ENCODE measurements at regions not wholly inside any gene's neighbourhood (a gene's known extent, or its start where the extent isn't known, plus 50 kb on each side); places are given as distances from the start of the nearest gene placed in this dataset.

- ATAC-seq (no peak), FAIRE-seq (no peak), DNase-seq (ENCODE audit: low read depth in 1 of 2, low spot score in 1 of 2) (no peak)
- 52% methylated on average over 14 of the region's 14 CpGs for WGBS (ENCODE audit: missing lambda C conversion rate)
- ChIA-PET CTCF (interaction anchor here (0.8 to 1.0 kb wide), 2 partner anchors 32 to 605 kb away, joined by 3 read pairs; no protein-coding TSS in a partner anchor), POLR2A (no interaction called here)
- no peak overlapping the region for H3K4me3 ChIP-seq
- H3K27ac ChIP-seq, result no peak overlapping the region
- TF ChIP-seq FOSB (CRISPR knock-in tag; IDR thresholded peaks at IDR 0.05) (no peak), RAD21 (conservative IDR thresholded peaks at IDR 0.05 in 1 of 2, IDR thresholded peaks at IDR 0.05 in 1 of 2) (no peak), RARB (CRISPR knock-in tag; IDR thresholded peaks at IDR 0.05) (no peak), HOXB13 (CRISPR knock-in tag; IDR thresholded peaks at IDR 0.05; ENCODE audit: low read depth) (no peak), BHLHE40 (IDR thresholded peaks at IDR 0.05; ENCODE audit: low read depth, low read length) (no peak), HMGXB4 (CRISPR knock-in tag; IDR thresholded peaks at IDR 0.05; ENCODE audit: borderline replicate concordance) (no peak), ZSCAN20 (CRISPR knock-in tag; IDR thresholded peaks at IDR 0.05) (no peak), ESRRA (IDR thresholded peaks at IDR 0.05; ENCODE audit: borderline replicate concordance, low read length) (no peak), NPAS2 (CRISPR knock-in tag; IDR thresholded peaks at IDR 0.05; ENCODE audit: borderline replicate concordance) (no peak), REST (IDR thresholded peaks at IDR 0.05) (no peak), CBX2 (IDR thresholded peaks at IDR 0.05; ENCODE audit: borderline replicate concordance, low read depth) (no peak), EHF (CRISPR knock-in tag; IDR thresholded peaks at IDR 0.05) (no peak), RCOR1 (IDR thresholded peaks at IDR 0.05; ENCODE audit: low read depth, low read length) (no peak), CBX8 (IDR thresholded peaks at IDR 0.05) (no peak), MAZ (IDR thresholded peaks at IDR 0.05; ENCODE audit: borderline replicate concordance, low read depth, low read length) (no peak)
- TF ChIP-seq, protein P1, sequence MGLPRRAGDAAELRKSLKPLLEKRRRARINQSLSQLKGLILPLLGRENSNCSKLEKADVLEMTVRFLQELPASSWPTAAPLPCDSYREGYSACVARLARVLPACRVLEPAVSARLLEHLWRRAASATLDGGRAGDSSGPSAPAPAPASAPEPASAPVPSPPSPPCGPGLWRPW (IDR thresholded peaks at IDR 0.05), result no peak
- no peak overlapping the region for H3K4me2 ChIP-seq
- H3K9me3 ChIP-seq, result no peaks in the 10 kb centered on the region
- no peaks in the 10 kb centered on the region for H3K4me1 ChIP-seq
These were observed 147.6 kb downstream of the C16orf95 start for GRCh38 chr16:87169509-87169995.

- Histone ChIP-seq H3K4me3 (no peak overlapping the region), H3K4me2 (no peak overlapping the region), H3K4me1 (no peaks in the 10 kb centered on the region), H3K27ac (no peak overlapping the region), H3K9me3 (no peaks in the 10 kb centered on the region)
- ChIA-PET CTCF (interaction anchor here (0.8 to 1.0 kb wide), 2 partner anchors 32 to 606 kb away, joined by 3 read pairs; no protein-coding TSS in a partner anchor), POLR2A (no interaction called here)
- ATAC-seq, result no peak
- TF ChIP-seq, protein P1 (IDR thresholded peaks at IDR 0.05), result no peak
- TF ChIP-seq EHF (CRISPR knock-in tag; IDR thresholded peaks at IDR 0.05) (no peak), POLR2AphosphoS2 (conservative IDR thresholded peaks at IDR 0.05; ENCODE audit: low read length) (no peak), SREBF2 (IDR thresholded peaks at IDR 0.05) (no peak), HEYL (CRISPR knock-in tag; IDR thresholded peaks at IDR 0.05) (no peak), RNF2 (IDR thresholded peaks at IDR 0.05; ENCODE audit: borderline replicate concordance, low read depth) (no peak), HOXA7 (CRISPR knock-in tag; IDR thresholded peaks at IDR 0.05) (no peak), SMC3 (IDR thresholded peaks at IDR 0.05) (no peak), NPAS2 (CRISPR knock-in tag; IDR thresholded peaks at IDR 0.05; ENCODE audit: borderline replicate concordance) (no peak), RFX5 (IDR thresholded peaks at IDR 0.05) (no peak), FOSL2 (IDR thresholded peaks at IDR 0.05) (no peak), FOSL2 (CRISPR knock-in tag; IDR thresholded peaks at IDR 0.05) (no peak), JUN (IDR thresholded peaks at IDR 0.05) (no peak), ZC3H11A (IDR thresholded peaks at IDR 0.05) (no peak), TP53 (CRISPR knock-in tag; IDR thresholded peaks at IDR 0.05) (no peak), MAFK (IDR thresholded peaks at IDR 0.05; ENCODE audit: partially characterized antibody) (no peak), CEBPB (IDR thresholded peaks at IDR 0.05) (no peak)
- FAIRE-seq, result no peak
- 61% methylated on average over 5 of the region's 5 CpGs for WGBS (ENCODE audit: missing lambda C conversion rate)
- DNase-seq (ENCODE audit: low read depth in 1 of 2, low spot score in 1 of 2), result no peak
These were observed 146.9 kb downstream of the C16orf95 start for GRCh38 chr16:87170310-87170709.

Measured in A549 (cell line).